ENCODE measurements at regions not wholly inside any gene's neighbourhood (a gene's known extent, or its start where the extent isn't known, plus 50 kb on each side); places are given as distances from the start of the nearest gene placed in this dataset.

DNA sequence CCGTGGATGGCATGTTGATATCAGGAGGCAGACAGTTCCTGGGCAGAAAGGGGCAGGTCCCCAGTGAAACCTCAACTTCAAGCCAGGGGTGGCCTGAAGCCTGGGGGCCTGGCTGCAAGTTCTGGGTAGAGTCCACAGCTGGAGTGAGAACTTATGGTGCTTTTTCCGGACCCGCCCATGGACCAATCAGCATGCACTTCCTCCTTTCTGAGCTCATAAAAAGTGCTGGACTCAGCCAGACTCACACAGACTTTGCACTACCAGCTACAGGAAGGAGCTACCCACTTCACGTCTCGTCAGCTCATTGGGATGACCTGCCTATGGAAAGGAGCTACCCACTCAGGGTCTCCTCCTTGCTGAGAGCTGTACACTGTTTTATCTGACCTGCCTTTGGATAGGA is 183.1 kb upstream of the MC4R start:
- H2AK5ac ChIP-seq (ENCODE audit: insufficient read length, low read length), result no peak overlapping the region
- H3K4me2 ChIP-seq (ENCODE audit: insufficient read depth, insufficient read length, low read length), result no peak overlapping the region
- no peak overlapping the region for H2BK12ac ChIP-seq (ENCODE audit: insufficient read length, low read depth, low read length)
- Mint-ChIP-seq H3K4me1 (peaks cover 0 to 8% of the 10 kb centered on the region in 2 experiments; a peak in 2 of 4 replicates), H3K4me3 (no peak overlapping the region), H3K36me3 (ENCODE audit: insufficient read depth in 1 of 3, low read depth in 3 of 3) (no peaks in the 10 kb centered on the region), H3K9me3 (peaks cover 0 to 5% of the 10 kb centered on the region in 2 experiments; a peak in 3 of 5 replicates), H3K27me3 (ENCODE audit: low read depth) (no peaks in the 10 kb centered on the region), H3K27ac (no peak overlapping the region)
- H3K4ac ChIP-seq (ENCODE audit: low read depth, low read length), result no peak overlapping the region
- no peak overlapping the region for H3K14ac ChIP-seq (ENCODE audit: insufficient read depth, low read length)
- H3T11ph ChIP-seq (ENCODE audit: low read length), result no peak overlapping the region
- no peaks in the 10 kb centered on the region for H3K79me2 ChIP-seq (ENCODE audit: insufficient read depth, low read length)
- H3K9me3 ChIP-seq (ENCODE audit: control insufficient read depth, low read depth, low read length), result no peaks in the 10 kb centered on the region
- H4K91ac ChIP-seq (ENCODE audit: insufficient read length, low read depth, low read length), result no peak overlapping the region
- no peaks in the 10 kb centered on the region for H3K27me3 ChIP-seq (ENCODE audit: insufficient read depth, low read length)
- H3K23ac ChIP-seq (ENCODE audit: insufficient read length, low read depth, low read length), result no peak overlapping the region
- no peak overlapping the region for H3K27ac ChIP-seq (ENCODE audit: insufficient read length, low read depth, low read length)
- H2BK15ac ChIP-seq (ENCODE audit: low read depth, low read length), result no peak overlapping the region
- no peaks in the 10 kb centered on the region for H4K20me1 ChIP-seq (ENCODE audit: control insufficient read depth, insufficient read depth, insufficient read length)
- H2BK20ac ChIP-seq (ENCODE audit: low read depth, low read length, poor library complexity, severe bottlenecking), result no peak overlapping the region
- no peak overlapping the region for H3K9ac ChIP-seq (ENCODE audit: extremely low read depth, insufficient read length, low read length)
- no peak overlapping the region for H4K5ac ChIP-seq (ENCODE audit: insufficient read length, low read depth, low read length)
- no peak overlapping the region for H3K56ac ChIP-seq (ENCODE audit: insufficient read length, low read depth, low read length)
- no peak overlapping the region for H2AFZ ChIP-seq (ENCODE audit: low read length)
- no peaks in the 10 kb centered on the region for H3K79me1 ChIP-seq (ENCODE audit: insufficient read depth, low read depth, low read length, poor library complexity, severe bottlenecking)
- H3K18ac ChIP-seq (ENCODE audit: insufficient read length, low read depth, low read length), result no peak overlapping the region
- H3K4me1 ChIP-seq (ENCODE audit: insufficient read depth, low read length), result no peaks in the 10 kb centered on the region
- no peak overlapping the region for H4K8ac ChIP-seq (replicated peaks; ENCODE audit: insufficient read length, low read depth, low read length)
- no CpG with 5 or more reads among the region's 5 CpGs for WGBS (ENCODE audit: extremely low coverage, insufficient read length, low lambda C conversion rate)
- H3K23me2 ChIP-seq (ENCODE audit: insufficient read length, low read depth, low read length, poor library complexity, severe bottlenecking), result no peaks in the 10 kb centered on the region
- DNase-seq, result no peak
- no peak overlapping the region for H2BK5ac ChIP-seq (ENCODE audit: insufficient read length, low read length)
- H2BK120ac ChIP-seq (ENCODE audit: low read depth, low read length, poor library complexity, severe bottlenecking), result no peak overlapping the region
- TF ChIP-seq, protein P1, sequence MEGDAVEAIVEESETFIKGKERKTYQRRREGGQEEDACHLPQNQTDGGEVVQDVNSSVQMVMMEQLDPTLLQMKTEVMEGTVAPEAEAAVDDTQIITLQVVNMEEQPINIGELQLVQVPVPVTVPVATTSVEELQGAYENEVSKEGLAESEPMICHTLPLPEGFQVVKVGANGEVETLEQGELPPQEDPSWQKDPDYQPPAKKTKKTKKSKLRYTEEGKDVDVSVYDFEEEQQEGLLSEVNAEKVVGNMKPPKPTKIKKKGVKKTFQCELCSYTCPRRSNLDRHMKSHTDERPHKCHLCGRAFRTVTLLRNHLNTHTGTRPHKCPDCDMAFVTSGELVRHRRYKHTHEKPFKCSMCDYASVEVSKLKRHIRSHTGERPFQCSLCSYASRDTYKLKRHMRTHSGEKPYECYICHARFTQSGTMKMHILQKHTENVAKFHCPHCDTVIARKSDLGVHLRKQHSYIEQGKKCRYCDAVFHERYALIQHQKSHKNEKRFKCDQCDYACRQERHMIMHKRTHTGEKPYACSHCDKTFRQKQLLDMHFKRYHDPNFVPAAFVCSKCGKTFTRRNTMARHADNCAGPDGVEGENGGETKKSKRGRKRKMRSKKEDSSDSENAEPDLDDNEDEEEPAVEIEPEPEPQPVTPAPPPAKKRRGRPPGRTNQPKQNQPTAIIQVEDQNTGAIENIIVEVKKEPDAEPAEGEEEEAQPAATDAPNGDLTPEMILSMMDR (conservative IDR thresholded peaks at IDR 0.05), result no peak
